ENCODE measurements at regions not wholly inside any gene's neighbourhood (a gene's known extent, or its start where the extent isn't known, plus 50 kb on each side); places are given as distances from the start of the nearest gene placed in this dataset.

GRCh38 chr6:165842281-165842936, 179.4 kb upstream of the PDE10A start:
- no peak for TF ChIP-seq CTCF (IDR thresholded peaks at IDR 0.05; ENCODE audit: insufficient read depth, low read length, poor library complexity, severe bottlenecking)
- no peak for TF ChIP-seq EZH2phosphoT487 (conservative IDR thresholded peaks at IDR 0.05; ENCODE audit: low read length)

Data from SU-DHL-6 (cell line).